Breast epithelium (tissue), 3 donors: ENCODE measurements at regions not wholly inside any gene's neighbourhood (a gene's known extent, or its start where the extent isn't known, plus 50 kb on each side); places are given as distances from the start of the nearest gene placed in this dataset.

Experiments
- CTCF ChIP-seq, 3 donors: fragments of 450-650 bp; IDR thresholded peaks; one replicate each; pipeline ENCODE4 v1.5.1; 2016 to 2017; ENCODE audit warnings: antibody characterized with exemption in 3 of 3, mild to moderate bottlenecking in 3 of 3, moderate library complexity in 3 of 3
- POLR2A ChIP-seq: fragments of 450-650 bp; IDR thresholded peaks from one replicate; pipeline ENCODE4 v1.6.1; 2016; ENCODE audit warnings: antibody characterized with exemption, mild to moderate bottlenecking, moderate library complexity
- POLR2AphosphoS5 ChIP-seq, 3 donors: sonication (generic); formaldehyde crosslinking; IDR thresholded peaks; one replicate each; pipeline ENCODE4 v1.6.1; 2017; ENCODE audit warnings: antibody characterized with exemption in 3 of 3

GRCh38 chr5:167743695-167744464 is 547.6 kb upstream of the WWC1 start:
- TF ChIP-seq POLR2A (no peak), CTCF (IDR thresholded peaks at IDR 0.05) (no peak), POLR2AphosphoS5 (IDR thresholded peaks at IDR 0.05) (no peak)
